Ishikawa (cell line): ENCODE measurements at regions not wholly inside any gene's neighbourhood (a gene's known extent, or its start where the extent isn't known, plus 50 kb on each side); places are given as distances from the start of the nearest gene placed in this dataset.

Experiments
- CEBPB ChIP-seq: IDR thresholded peaks from 2 replicates; pipeline ENCODE4 v1.6.1; 2012
- CREB1 ChIP-seq: IDR thresholded peaks from 2 replicates; pipeline ENCODE4 v1.6.1; 2012; ENCODE audit warnings: low read depth
- EGR1 ChIP-seq: IDR thresholded peaks from 2 replicates; pipeline ENCODE4 v1.6.1; 2012
- EP300 ChIP-seq: IDR thresholded peaks from 2 replicates; pipeline ENCODE4 v1.6.1; 2012; ENCODE audit warnings: borderline replicate concordance
- FOXM1 ChIP-seq: IDR thresholded peaks from 2 replicates; pipeline ENCODE4 v1.6.1; 2012; ENCODE audit warnings: low read depth, borderline replicate concordance
- NFIC ChIP-seq: IDR thresholded peaks from 2 replicates; pipeline ENCODE4 v1.6.1; 2012
- RAD21 ChIP-seq: IDR thresholded peaks from 2 replicates; pipeline ENCODE4 v1.6.1; 2012; ENCODE audit warnings: low read depth
- TAF1 ChIP-seq: IDR thresholded peaks from 2 replicates; pipeline ENCODE4 v1.6.1; 2012; ENCODE audit warnings: low read depth, mild to moderate bottlenecking
- TCF12 ChIP-seq: IDR thresholded peaks from 2 replicates; pipeline ENCODE4 v1.6.1; 2012; ENCODE audit warnings: low read depth
- TEAD4 ChIP-seq: IDR thresholded peaks from 2 replicates; pipeline ENCODE4 v1.6.1; 2012
- YY1 ChIP-seq: IDR thresholded peaks from 2 replicates; pipeline ENCODE4 v1.6.1; 2012; ENCODE audit warnings: low read depth
- ZBTB7A ChIP-seq: IDR thresholded peaks from 2 replicates; pipeline ENCODE4 v1.6.1; 2012; ENCODE audit warnings: low read depth
- TF ChIP-seq, protein P1 (sequence below): IDR thresholded peaks from 2 replicates; pipeline ENCODE4 v1.6.1; 2012; ENCODE audit warnings: low read depth, mild to moderate bottlenecking
- TF ChIP-seq, protein P2 (sequence below): IDR thresholded peaks from 2 replicates; pipeline ENCODE4 v1.6.1; 2012
- TF ChIP-seq, protein P3 (sequence below): IDR thresholded peaks from 2 replicates; pipeline ENCODE4 v1.6.1; 2012

DNA sequence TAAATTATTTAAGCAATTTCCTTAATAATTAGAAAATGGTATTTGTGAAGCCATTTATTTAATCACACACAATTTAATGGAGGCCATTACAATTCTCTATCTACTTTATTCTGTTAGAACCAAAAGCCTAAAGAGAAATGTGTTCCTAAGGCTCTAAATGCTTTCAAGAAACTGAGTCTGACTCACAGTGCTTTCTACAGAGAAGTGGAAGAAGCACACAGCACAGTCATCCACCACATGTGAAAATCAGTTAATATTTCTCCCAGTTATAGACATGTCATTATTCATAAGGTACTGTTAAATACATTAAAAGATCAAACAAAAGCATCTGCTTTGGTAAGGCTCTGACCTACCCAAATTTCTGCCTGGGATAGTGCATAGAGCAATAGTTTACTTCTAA, 214.4 kb downstream of the ALDH8A1 start:
- no peak for TF ChIP-seq TAF1
- no peak for TF ChIP-seq RAD21
- TF ChIP-seq YY1: no peak
- TF ChIP-seq, protein P1, sequence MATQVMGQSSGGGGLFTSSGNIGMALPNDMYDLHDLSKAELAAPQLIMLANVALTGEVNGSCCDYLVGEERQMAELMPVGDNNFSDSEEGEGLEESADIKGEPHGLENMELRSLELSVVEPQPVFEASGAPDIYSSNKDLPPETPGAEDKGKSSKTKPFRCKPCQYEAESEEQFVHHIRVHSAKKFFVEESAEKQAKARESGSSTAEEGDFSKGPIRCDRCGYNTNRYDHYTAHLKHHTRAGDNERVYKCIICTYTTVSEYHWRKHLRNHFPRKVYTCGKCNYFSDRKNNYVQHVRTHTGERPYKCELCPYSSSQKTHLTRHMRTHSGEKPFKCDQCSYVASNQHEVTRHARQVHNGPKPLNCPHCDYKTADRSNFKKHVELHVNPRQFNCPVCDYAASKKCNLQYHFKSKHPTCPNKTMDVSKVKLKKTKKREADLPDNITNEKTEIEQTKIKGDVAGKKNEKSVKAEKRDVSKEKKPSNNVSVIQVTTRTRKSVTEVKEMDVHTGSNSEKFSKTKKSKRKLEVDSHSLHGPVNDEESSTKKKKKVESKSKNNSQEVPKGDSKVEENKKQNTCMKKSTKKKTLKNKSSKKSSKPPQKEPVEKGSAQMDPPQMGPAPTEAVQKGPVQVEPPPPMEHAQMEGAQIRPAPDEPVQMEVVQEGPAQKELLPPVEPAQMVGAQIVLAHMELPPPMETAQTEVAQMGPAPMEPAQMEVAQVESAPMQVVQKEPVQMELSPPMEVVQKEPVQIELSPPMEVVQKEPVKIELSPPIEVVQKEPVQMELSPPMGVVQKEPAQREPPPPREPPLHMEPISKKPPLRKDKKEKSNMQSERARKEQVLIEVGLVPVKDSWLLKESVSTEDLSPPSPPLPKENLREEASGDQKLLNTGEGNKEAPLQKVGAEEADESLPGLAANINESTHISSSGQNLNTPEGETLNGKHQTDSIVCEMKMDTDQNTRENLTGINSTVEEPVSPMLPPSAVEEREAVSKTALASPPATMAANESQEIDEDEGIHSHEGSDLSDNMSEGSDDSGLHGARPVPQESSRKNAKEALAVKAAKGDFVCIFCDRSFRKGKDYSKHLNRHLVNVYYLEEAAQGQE: no peak
- no peak for TF ChIP-seq TCF12
- TF ChIP-seq NFIC: no peak
- no peak for TF ChIP-seq CEBPB
- no peak for TF ChIP-seq CREB1
- TF ChIP-seq ZBTB7A: no peak
- no peak for TF ChIP-seq EGR1
- TF ChIP-seq EP300: no peak
- TF ChIP-seq, protein P2, sequence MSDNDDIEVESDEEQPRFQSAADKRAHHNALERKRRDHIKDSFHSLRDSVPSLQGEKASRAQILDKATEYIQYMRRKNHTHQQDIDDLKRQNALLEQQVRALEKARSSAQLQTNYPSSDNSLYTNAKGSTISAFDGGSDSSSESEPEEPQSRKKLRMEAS: no peak
- TF ChIP-seq TEAD4: no peak
- TF ChIP-seq, protein P3, sequence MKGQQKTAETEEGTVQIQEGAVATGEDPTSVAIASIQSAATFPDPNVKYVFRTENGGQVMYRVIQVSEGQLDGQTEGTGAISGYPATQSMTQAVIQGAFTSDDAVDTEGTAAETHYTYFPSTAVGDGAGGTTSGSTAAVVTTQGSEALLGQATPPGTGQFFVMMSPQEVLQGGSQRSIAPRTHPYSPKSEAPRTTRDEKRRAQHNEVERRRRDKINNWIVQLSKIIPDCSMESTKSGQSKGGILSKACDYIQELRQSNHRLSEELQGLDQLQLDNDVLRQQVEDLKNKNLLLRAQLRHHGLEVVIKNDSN: no peak
- TF ChIP-seq FOXM1: no peak

DNA sequence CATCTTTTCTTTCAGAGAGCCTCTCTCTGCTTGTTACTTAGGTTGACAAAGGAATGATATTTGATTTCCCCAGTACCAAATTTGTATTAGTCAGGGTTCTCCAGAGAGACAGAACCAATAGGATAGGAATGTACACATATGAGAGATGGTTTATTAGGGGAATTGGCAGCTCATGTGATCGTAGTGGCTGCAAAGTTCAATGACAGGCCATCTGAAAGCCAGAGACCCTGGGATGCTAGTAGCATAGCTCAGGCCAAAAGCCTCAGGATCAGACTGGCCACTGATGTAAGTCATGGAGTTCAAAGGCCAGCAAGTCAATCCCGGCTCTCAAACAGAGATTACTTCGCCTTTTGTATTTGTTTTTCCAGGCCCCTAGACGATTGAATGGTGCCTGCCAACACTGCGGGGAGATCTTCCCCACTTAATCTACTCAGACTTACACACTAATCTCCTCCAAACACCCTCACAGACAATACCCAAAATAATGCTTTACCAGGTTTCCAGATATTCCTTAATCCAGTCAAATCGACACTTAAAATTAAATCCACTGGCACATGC, 215.5 kb downstream of the ALDH8A1 start:
- TF ChIP-seq, protein P2: no peak
- no peak for TF ChIP-seq EP300
- no peak for TF ChIP-seq CREB1
- TF ChIP-seq TCF12: no peak
- no peak for TF ChIP-seq EGR1
- no peak for TF ChIP-seq RAD21
- no peak for TF ChIP-seq YY1

DNA sequence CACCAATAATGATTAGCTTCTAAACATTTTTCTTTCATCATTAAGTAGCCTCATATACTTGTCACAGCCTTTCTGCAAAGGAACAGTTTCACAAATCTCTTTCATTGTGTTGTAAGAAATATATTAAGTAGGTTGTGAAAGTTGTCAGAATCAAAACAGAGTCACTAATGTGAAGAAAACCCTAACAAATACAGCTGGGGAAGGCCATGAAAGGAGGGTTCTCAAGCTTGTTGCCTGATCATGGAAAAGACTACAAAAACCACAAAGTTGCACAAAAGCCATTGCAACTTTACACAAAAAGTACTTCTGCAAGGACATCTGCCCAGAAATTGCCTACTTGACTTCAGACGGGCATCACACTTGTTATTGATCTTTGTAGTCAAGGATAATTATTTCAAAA, 216.1 kb downstream of the ALDH8A1 start:
- TF ChIP-seq ZBTB7A: no peak
- no peak for TF ChIP-seq CREB1
- no peak for TF ChIP-seq CEBPB
- TF ChIP-seq, protein P1: no peak
- no peak for TF ChIP-seq NFIC
- no peak for TF ChIP-seq EP300
- TF ChIP-seq TCF12: no peak
- TF ChIP-seq FOXM1: no peak
- no peak for TF ChIP-seq EGR1
- TF ChIP-seq, protein P3: no peak
- no peak for TF ChIP-seq RAD21
- TF ChIP-seq TEAD4: no peak
- no peak for TF ChIP-seq YY1

DNA sequence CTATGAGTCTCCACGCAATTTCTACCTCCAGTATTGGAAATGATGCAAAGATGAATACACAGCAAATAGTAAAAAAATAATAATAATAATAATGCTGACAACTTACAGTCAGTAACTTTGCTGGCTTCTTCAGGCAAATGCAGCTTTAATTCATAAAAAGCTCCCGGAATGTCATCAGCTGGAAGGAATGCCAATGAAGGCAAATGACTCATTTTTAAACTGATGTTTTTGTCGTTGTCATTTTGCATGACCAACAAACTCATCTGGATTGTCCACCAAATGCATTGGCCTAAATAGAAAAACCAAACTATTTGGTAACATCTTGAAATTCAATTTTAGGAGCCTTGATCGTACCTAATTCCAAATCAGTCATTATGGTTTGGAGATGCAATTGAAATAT, 217.1 kb downstream of the ALDH8A1 start:
- TF ChIP-seq YY1: no peak
- TF ChIP-seq, protein P2: no peak
- TF ChIP-seq, protein P3: no peak
- TF ChIP-seq, protein P1: no peak
- no peak for TF ChIP-seq EGR1
- TF ChIP-seq FOXM1: no peak
- TF ChIP-seq CEBPB: no peak
- TF ChIP-seq TCF12: no peak
- TF ChIP-seq EP300: no peak
- TF ChIP-seq TAF1: no peak
- no peak for TF ChIP-seq ZBTB7A
